MCF 10A (cell line): ENCODE measurements at regions not wholly inside any gene's neighbourhood (a gene's known extent, or its start where the extent isn't known, plus 50 kb on each side); places are given as distances from the start of the nearest gene placed in this dataset.
"Not testable (repeated sequence)": the region's sequence is repeated elsewhere in the genome, so short reads cannot be mapped to it uniquely, and the experiment has no call there.

Experiments used
- BruUV-seq: library from RNA; stranded (reverse); fragments of 400-500 nt; replicated peaks from 2 replicates; lab custom pipeline; 2021; lab: Mats Ljungman, UMichigan
- CTCF ChIA-PET: fragments of 300-600 bp; sonication (Branson Sonifier 250); formaldehyde crosslinking; extraction: SDS; loops from one replicate; lab custom pipeline; 2021; ENCODE audit warnings: antibody characterized with exemption, inconsistent platforms; lab: Yijun Ruan, JAX
- POLR2A ChIA-PET: fragments of 300-600, 350-650 bp; sonication (Branson Sonifier 250); formaldehyde crosslinking; extraction: SDS; loops from one replicate; lab custom pipeline; 2020; ENCODE audit warnings: antibody characterized with exemption, inconsistent platforms; lab: Yijun Ruan, JAX
- DNase-seq: peaks from one replicate; pipeline ENCODE4 v3.0.0-alpha.2; 2018; ENCODE audit not compliant: unreplicated experiment
- H3K27ac Mint-ChIP-seq: one replicate; pipeline ENCODE4 v1.8.0; 2022; ENCODE audit warnings: mild to moderate bottlenecking, low read depth, mixed read lengths; ENCODE audit not compliant: unreplicated experiment
- H3K27me3 Mint-ChIP-seq: one replicate; pipeline ENCODE4 v1.8.0; 2022; ENCODE audit warnings: mixed read lengths; ENCODE audit not compliant: insufficient read depth, unreplicated experiment
- H3K36me3 Mint-ChIP-seq: one replicate; pipeline ENCODE4 v1.8.0; 2022; ENCODE audit warnings: mild to moderate bottlenecking, moderate library complexity, mixed read lengths; ENCODE audit not compliant: insufficient read depth, unreplicated experiment
- H3K4me1 Mint-ChIP-seq: one replicate; pipeline ENCODE4 v1.8.0; 2022; ENCODE audit warnings: mixed read lengths; ENCODE audit not compliant: insufficient read depth, unreplicated experiment
- H3K4me3 Mint-ChIP-seq: one replicate; pipeline ENCODE4 v1.8.0; 2022; ENCODE audit warnings: mild to moderate bottlenecking, moderate library complexity, mixed read lengths; ENCODE audit not compliant: unreplicated experiment
- H3K9me3 Mint-ChIP-seq: one replicate; pipeline ENCODE4 v1.8.0; 2022; ENCODE audit warnings: mixed read lengths; ENCODE audit not compliant: unreplicated experiment
- intact Hi-C: fragments of 100-400 bp; cut with micrococcal nuclease; formaldehyde crosslinking; loops from 2 replicates; pipeline ENCODE4 v1.14.1; 2022
- TF ChIP-seq, protein P1 (sequence below): fragments of 200-600 bp; IDR thresholded peaks from one replicate; pipeline ENCODE4 v1.8.0; 2022; ENCODE audit warnings: antibody characterized with exemption, mild to moderate bottlenecking; ENCODE audit not compliant: unreplicated experiment

DNA sequence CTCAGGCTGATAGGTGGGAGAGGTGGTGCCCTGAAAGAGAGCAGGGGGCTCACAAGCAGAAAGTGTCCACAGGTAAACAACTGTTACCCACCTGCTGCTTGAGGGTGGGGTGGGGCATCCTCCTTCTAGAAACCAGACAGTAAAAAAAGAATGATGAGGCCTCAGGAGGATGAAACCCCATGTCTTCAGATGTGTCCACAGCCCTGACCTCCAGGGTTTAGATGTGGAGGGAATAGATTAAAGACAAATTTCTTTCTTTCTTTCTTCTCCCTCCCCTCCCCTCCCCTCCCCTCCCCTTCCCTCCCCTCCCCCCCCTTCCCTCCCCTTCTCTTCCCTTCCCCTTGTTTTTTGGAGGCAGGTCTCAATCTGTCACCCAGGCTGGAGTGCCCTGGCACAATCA is 333.5 kb upstream of the NUPR2 start:
- H3K36me3 Mint-ChIP-seq, result no peaks in the 10 kb centered on the region
- no peak for DNase-seq
- no peak overlapping the region for H3K4me3 Mint-ChIP-seq
- no TSS peak for BruUV-seq
- TF ChIP-seq, protein P1, sequence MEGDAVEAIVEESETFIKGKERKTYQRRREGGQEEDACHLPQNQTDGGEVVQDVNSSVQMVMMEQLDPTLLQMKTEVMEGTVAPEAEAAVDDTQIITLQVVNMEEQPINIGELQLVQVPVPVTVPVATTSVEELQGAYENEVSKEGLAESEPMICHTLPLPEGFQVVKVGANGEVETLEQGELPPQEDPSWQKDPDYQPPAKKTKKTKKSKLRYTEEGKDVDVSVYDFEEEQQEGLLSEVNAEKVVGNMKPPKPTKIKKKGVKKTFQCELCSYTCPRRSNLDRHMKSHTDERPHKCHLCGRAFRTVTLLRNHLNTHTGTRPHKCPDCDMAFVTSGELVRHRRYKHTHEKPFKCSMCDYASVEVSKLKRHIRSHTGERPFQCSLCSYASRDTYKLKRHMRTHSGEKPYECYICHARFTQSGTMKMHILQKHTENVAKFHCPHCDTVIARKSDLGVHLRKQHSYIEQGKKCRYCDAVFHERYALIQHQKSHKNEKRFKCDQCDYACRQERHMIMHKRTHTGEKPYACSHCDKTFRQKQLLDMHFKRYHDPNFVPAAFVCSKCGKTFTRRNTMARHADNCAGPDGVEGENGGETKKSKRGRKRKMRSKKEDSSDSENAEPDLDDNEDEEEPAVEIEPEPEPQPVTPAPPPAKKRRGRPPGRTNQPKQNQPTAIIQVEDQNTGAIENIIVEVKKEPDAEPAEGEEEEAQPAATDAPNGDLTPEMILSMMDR, result no peak
- H3K4me1 Mint-ChIP-seq, result no peaks in the 10 kb centered on the region
- CTCF ChIA-PET, result no interaction called here
- no peaks in the 10 kb centered on the region for H3K27me3 Mint-ChIP-seq
- peaks cover 28% of the 10 kb centered on the region for H3K9me3 Mint-ChIP-seq
- POLR2A ChIA-PET, result no interaction called here
- H3K27ac Mint-ChIP-seq, result no peak overlapping the region
- intact Hi-C loops, result no loop called here

DNA sequence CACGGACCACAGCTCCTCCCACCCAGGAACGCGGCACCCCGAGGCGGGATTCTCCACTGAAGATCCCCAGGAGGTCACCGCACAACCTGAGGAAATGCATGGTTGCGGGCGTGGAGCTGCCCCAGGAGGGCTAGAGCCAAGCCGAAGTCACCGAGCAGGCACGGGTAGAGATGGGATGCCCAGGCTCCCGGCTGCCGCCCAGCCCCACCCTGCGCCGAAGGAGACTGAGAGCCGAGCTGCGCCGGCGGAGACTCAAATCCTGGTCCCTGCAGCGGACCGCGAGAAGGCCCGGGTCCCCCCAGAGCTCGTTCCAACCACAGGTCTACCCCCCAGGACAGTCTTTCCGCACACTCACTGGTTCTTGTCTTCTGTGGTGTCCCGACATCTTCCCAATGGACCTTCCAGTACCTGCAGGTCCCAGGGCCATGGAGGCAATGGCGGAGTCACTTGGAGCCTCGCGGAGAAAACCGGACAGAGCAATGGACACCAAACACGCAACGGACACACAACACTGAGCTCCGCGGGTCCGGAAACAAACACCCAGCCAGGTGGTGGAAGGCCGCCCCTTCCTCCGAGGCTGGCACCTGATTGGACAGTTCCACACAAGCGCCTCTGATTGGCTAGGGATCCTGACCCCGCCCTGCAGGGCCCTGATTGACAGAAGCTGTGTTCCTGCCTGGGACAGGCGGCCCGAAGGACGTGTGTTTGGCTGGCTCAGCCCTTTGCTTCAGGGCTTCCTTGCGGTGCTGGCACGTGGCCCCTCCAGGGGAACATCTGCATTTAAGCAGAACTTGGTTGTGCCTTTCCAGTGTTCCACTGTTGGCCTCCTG is 331.9 kb upstream of the NUPR2 start:
- no peak overlapping the region for H3K27ac Mint-ChIP-seq
- intact Hi-C loops, result no loop called here
- H3K4me1 Mint-ChIP-seq, result no peaks in the 10 kb centered on the region
- H3K9me3 Mint-ChIP-seq, result peaks cover 35% of the 10 kb centered on the region
- TF ChIP-seq, protein P1, result no peak
- CTCF ChIA-PET, result no interaction called here
- H3K4me3 Mint-ChIP-seq, result no peak overlapping the region
- POLR2A ChIA-PET, result no interaction called here
- no peak for DNase-seq
- H3K36me3 Mint-ChIP-seq, result no peaks in the 10 kb centered on the region
- H3K27me3 Mint-ChIP-seq, result no peaks in the 10 kb centered on the region
- no TSS peak for BruUV-seq

DNA sequence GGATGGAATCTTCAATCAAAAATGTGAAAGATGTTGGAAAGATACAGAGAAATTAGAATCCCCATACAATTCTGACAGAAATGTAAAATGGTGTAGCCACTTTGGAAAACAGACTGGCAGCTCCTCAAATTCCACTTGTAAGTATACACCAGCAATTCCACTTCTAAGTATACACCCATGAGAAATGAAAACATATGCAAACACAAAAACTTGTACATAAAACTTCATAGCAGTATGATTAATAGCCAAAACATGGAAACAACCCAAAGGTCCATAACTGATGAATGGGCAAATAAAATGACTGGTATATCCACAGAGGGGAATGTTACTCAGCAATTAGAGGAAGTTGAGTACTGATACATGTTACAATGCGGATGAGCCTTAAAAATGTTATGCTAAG is 304.3 kb upstream of the NUPR2 start:
- intact Hi-C loops, H3K4me1 Mint-ChIP-seq, H3K4me3 Mint-ChIP-seq, H3K27me3 Mint-ChIP-seq, DNase-seq, H3K27ac Mint-ChIP-seq, BruUV-seq, H3K36me3 Mint-ChIP-seq, CTCF ChIA-PET, POLR2A ChIA-PET: not testable (repeated sequence)
- peaks cover 15% of the 10 kb centered on the region for H3K9me3 Mint-ChIP-seq

DNA sequence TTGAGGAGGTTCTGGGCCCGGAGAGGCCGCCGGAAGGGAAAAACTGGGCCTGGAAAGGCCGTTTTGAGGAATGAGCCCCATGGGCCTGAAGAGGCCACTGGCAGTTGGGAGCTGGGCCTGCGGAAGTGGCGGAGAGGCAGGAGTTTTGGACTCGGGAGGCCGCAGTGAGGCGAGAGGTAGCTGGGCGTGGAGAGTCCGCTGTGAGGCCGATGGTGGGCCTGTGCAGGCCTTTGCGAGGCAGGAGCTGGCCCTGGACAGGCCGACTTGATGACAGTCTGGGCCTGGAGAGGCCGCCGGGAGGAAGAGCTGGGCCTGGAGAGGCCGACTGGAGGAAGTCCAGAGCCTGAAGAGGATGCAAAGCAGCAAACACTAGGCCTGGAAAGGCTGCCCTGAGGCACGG is 259.0 kb upstream of the NUPR2 start:
- H3K4me3 Mint-ChIP-seq, result no peak overlapping the region
- DNase-seq, result no peak
- H3K27ac Mint-ChIP-seq, result no peak overlapping the region
- ChIA-PET CTCF (no interaction called here), POLR2A (no interaction called here)
- TF ChIP-seq, protein P1, result no peak
- no TSS peak for BruUV-seq
- no peaks in the 10 kb centered on the region for H3K9me3 Mint-ChIP-seq
- H3K27me3 Mint-ChIP-seq, result no peaks in the 10 kb centered on the region
- intact Hi-C loops, result no loop called here
- no peaks in the 10 kb centered on the region for H3K4me1 Mint-ChIP-seq
- H3K36me3 Mint-ChIP-seq, result no peaks in the 10 kb centered on the region

DNA sequence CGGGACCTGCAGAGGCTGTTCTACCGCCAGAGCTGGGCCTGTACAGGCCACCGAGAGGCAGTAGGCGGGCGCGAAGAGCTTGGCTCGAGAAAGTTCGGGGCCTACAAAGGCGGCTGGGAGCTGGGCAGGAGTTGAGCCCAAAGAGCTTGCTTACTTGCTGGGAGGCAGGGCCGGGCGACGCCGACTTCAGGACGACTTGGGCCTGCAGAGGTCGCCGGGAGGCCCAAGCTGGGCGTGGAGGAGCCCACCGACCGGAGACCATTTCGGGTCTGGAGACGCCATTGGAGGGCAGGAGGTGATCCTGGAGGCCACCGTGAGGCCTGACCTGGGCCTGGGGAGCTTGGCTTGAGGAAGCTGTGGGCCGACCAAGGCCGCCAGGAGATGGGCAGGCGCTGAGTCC is 258.4 kb upstream of the NUPR2 start:
- CTCF ChIA-PET, H3K4me1 Mint-ChIP-seq, H3K27ac Mint-ChIP-seq, H3K36me3 Mint-ChIP-seq, intact Hi-C loops, H3K4me3 Mint-ChIP-seq, BruUV-seq, H3K9me3 Mint-ChIP-seq, DNase-seq, POLR2A ChIA-PET, H3K27me3 Mint-ChIP-seq: not testable (repeated sequence)
